WTC11 (cell line): ENCODE measurements at regions not wholly inside any gene's neighbourhood (a gene's known extent, or its start where the extent isn't known, plus 50 kb on each side); places are given as distances from the start of the nearest gene placed in this dataset.
A peak's percentile ranks its signal among the peaks of the same experiment; 100 is the strongest.

Experiments
- ATAC-seq: fragments of 200-7000 bp; cut with Tn5 transposase; 2 replicates; pipeline ENCODE4 v1.10.0; 2021; ENCODE audit warnings: mild to moderate bottlenecking, moderate library complexity
- CTCF ChIA-PET: fragments of 300-600 bp; sonication (Branson Sonifier 250); formaldehyde crosslinking; loops from one replicate; lab custom pipeline; 2021; ENCODE audit warnings: antibody characterized with exemption; lab: Charles Lee
- POLR2A ChIA-PET: fragments of 350-600 bp; sonication (Branson Sonifier 250); formaldehyde crosslinking; loops from one replicate; lab custom pipeline; 2021; ENCODE audit warnings: antibody characterized with exemption; lab: Charles Lee
- DNase-seq: peaks from one replicate; pipeline ENCODE4 v3.0.0; 2021; ENCODE audit warnings: low spot score
- H3K27ac Mint-ChIP-seq: 2 replicates; pipeline ENCODE4 v1.8.0; 2021; ENCODE audit warnings: mixed read lengths
- H3K27me3 Mint-ChIP-seq: 2 replicates; pipeline ENCODE4 v1.8.0; 2021; ENCODE audit warnings: low read depth, mild to moderate bottlenecking, moderate library complexity, mixed read lengths
- H3K36me3 Mint-ChIP-seq: 2 replicates; pipeline ENCODE4 v1.8.0; 2021; ENCODE audit warnings: mixed read lengths
- H3K4me1 Mint-ChIP-seq: 2 replicates; pipeline ENCODE4 v1.8.0; 2022; ENCODE audit warnings: mixed read lengths
- H3K4me3 Mint-ChIP-seq: 2 replicates; pipeline ENCODE4 v1.8.0; 2021; ENCODE audit warnings: mild to moderate bottlenecking, moderate library complexity, mixed read lengths
- H3K9me3 Mint-ChIP-seq: 2 replicates; pipeline ENCODE4 v1.8.0; 2021; ENCODE audit warnings: mixed read lengths
- ATF2 ChIP-seq: sonication (generic); formaldehyde crosslinking; IDR thresholded peaks from 2 replicates; pipeline ENCODE4 v1.8.1; 2022; ENCODE audit warnings: low read depth, missing genetic modification reagents, borderline replicate concordance
- CREB1 ChIP-seq: sonication (generic); formaldehyde crosslinking; IDR thresholded peaks from 2 replicates; pipeline ENCODE4 v1.8.0; 2023; ENCODE audit warnings: mild to moderate bottlenecking, missing genetic modification reagents
- E2F4 ChIP-seq: sonication (generic); formaldehyde crosslinking; IDR thresholded peaks from 2 replicates; pipeline ENCODE4 v1.8.1; 2022; ENCODE audit warnings: low read depth, mild to moderate bottlenecking, moderate library complexity, missing genetic modification reagents, borderline replicate concordance
- GABPB1 ChIP-seq: sonication (generic); formaldehyde crosslinking; IDR thresholded peaks from 2 replicates; pipeline ENCODE4 v1.8.1; 2023; ENCODE audit warnings: mild to moderate bottlenecking, missing genetic modification reagents
- USF2 ChIP-seq: sonication (generic); formaldehyde crosslinking; IDR thresholded peaks from 2 replicates; pipeline ENCODE4 v1.8.1; 2023; ENCODE audit warnings: mild to moderate bottlenecking, missing genetic modification reagents, moderate library complexity
- ZNF121 ChIP-seq: sonication (generic); formaldehyde crosslinking; IDR thresholded peaks from 2 replicates; pipeline ENCODE4 v1.8.0; 2023; ENCODE audit warnings: missing genetic modification reagents
- ZNF281 ChIP-seq: sonication (generic); formaldehyde crosslinking; IDR thresholded peaks from 2 replicates; pipeline ENCODE4 v1.8.0; 2023; ENCODE audit warnings: mild to moderate bottlenecking, missing genetic modification reagents
- ZNF396 ChIP-seq: fragments of 250-450 bp; sonication (Bioruptor Pico); IDR thresholded peaks from 2 replicates; pipeline ENCODE4 v1.8.0; 2021; ENCODE audit warnings: mild to moderate bottlenecking, moderate library complexity, borderline replicate concordance
- ZNF423 ChIP-seq: fragments of 250-450 bp; sonication (Bioruptor Pico); IDR thresholded peaks from 2 replicates; pipeline ENCODE4 v2.1.2; 2022; ENCODE audit warnings: mild to moderate bottlenecking, moderate library complexity
- TF ChIP-seq, protein P1 (sequence below): sonication (generic); formaldehyde crosslinking; IDR thresholded peaks from 2 replicates; pipeline ENCODE4 v1.8.1; 2023; ENCODE audit warnings: mild to moderate bottlenecking, missing genetic modification reagents, moderate library complexity
- TF ChIP-seq, protein P2 (sequence below): sonication (generic); formaldehyde crosslinking; IDR thresholded peaks from 2 replicates; pipeline ENCODE4 v1.8.0; 2022; ENCODE audit warnings: mild to moderate bottlenecking, missing genetic modification reagents
- TF ChIP-seq, protein P3 (sequence below): sonication (generic); formaldehyde crosslinking; IDR thresholded peaks from 2 replicates; pipeline ENCODE4 v1.8.1; 2022; ENCODE audit warnings: missing genetic modification reagents, borderline replicate concordance
- TF ChIP-seq, protein P4 (sequence below): sonication (generic); formaldehyde crosslinking; IDR thresholded peaks from 2 replicates; pipeline ENCODE4 v1.8.0; 2022; ENCODE audit warnings: mild to moderate bottlenecking, missing genetic modification reagents

DNA sequence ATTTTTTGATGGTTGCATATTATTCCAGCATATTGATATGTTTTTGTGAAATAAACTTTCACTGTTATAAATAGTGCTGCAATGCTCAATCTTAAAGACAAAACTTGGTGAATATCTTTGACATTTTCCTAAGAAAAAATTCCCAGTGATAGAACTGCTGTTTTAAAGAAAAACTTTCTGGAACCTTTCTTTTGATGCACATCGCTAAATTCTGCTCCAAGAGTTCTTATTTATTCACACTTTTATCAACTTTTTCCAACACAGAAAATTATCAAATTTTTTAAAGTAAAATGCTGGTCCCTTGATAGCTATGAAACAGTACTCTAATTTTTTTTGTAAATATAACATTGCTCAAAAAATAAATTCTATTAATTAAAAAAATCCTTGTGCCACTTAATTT is 196.6 kb downstream of the HS3ST3A1 start (continued):
- no peak for TF ChIP-seq E2F4 (CRISPR knock-in tag)
- TF ChIP-seq ZNF396 (CRISPR knock-in tag), result no peak
- TF ChIP-seq ZNF281, result no peak
- TF ChIP-seq, protein P1, sequence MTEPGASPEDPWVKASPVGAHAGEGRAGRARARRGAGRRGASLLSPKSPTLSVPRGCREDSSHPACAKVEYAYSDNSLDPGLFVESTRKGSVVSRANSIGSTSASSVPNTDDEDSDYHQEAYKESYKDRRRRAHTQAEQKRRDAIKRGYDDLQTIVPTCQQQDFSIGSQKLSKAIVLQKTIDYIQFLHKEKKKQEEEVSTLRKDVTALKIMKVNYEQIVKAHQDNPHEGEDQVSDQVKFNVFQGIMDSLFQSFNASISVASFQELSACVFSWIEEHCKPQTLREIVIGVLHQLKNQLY (CRISPR knock-in tag), result no peak
- TF ChIP-seq, protein P2, sequence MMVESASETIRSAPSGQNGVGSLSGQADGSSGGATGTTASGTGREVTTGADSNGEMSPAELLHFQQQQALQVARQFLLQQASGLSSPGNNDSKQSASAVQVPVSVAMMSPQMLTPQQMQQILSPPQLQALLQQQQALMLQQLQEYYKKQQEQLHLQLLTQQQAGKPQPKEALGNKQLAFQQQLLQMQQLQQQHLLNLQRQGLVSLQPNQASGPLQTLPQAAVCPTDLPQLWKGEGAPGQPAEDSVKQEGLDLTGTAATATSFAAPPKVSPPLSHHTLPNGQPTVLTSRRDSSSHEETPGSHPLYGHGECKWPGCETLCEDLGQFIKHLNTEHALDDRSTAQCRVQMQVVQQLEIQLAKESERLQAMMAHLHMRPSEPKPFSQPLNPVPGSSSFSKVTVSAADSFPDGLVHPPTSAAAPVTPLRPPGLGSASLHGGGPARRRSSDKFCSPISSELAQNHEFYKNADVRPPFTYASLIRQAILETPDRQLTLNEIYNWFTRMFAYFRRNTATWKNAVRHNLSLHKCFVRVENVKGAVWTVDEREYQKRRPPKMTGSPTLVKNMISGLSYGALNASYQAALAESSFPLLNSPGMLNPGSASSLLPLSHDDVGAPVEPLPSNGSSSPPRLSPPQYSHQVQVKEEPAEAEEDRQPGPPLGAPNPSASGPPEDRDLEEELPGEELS (CRISPR knock-in tag), result no peak
- no peak for TF ChIP-seq CREB1 (CRISPR knock-in tag)
- no peak for TF ChIP-seq ATF2 (CRISPR knock-in tag)
- TF ChIP-seq ZNF121, result no peak
- TF ChIP-seq, all 79 proteins: peak for 0

DNA sequence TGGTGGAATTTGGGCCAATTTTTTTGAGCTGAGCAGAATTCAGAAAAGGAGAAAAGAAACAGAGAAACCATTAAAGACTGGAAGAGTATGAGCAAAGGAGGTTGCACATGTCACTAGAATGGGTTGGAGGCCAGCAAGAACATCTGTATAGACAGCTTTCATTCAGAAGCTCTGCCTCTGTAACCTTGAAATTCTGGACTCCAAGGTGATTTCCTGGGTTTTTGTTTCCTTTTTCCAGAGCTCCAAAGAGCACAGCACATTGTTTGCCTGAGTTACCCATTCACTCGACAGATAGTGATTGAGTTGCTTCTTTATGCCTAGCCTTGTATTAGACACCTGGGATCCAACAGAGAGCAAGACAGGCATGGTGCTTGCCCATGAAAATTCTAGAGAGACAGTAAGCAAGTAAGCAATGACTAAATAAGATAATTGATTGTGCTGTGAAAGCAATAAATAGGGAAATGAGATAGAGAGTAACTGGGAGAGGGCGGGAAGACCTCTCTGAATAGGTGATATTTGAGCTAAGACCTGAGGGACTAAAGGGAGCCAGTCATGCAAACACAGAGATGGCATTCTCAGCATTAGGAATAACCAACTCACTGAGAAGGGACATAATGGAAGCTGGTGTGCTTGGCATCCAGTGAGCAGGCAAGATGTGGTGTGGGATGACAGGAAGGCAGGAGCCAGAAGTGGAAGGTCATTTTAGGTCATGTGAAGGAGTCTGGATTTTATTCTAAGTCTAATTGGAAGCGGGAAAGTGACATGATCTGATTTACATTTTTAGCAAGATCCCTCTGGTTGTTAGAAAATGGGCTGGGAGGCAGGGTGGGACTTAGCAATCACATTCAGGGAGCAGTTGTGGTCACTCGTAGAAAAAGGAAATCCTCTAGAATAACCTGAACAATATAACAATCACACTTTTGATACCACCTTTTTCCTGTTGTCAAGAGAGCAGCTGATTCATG is 197.5 kb downstream of the HS3ST3A1 start:
- TF ChIP-seq ZNF423 (no peak), GABPB1 (CRISPR knock-in tag) (0 out of 2 replicates have a peak, but pooled peaks have one; percentile 14), USF2 (CRISPR knock-in tag) (no peak), CREB1 (CRISPR knock-in tag) (no peak)
- TF ChIP-seq, protein P3, sequence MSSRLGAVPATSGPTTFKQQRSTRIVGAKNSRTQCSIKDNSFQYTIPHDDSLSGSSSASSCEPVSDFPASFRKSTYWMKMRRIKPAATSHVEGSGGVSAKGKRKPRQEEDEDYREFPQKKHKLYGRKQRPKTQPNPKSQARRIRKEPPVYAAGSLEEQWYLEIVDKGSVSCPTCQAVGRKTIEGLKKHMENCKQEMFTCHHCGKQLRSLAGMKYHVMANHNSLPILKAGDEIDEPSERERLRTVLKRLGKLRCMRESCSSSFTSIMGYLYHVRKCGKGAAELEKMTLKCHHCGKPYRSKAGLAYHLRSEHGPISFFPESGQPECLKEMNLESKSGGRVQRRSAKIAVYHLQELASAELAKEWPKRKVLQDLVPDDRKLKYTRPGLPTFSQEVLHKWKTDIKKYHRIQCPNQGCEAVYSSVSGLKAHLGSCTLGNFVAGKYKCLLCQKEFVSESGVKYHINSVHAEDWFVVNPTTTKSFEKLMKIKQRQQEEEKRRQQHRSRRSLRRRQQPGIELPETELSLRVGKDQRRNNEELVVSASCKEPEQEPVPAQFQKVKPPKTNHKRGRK, result no peak
- TF ChIP-seq, protein P1 (CRISPR knock-in tag), result no peak
- TF ChIP-seq, protein P4, sequence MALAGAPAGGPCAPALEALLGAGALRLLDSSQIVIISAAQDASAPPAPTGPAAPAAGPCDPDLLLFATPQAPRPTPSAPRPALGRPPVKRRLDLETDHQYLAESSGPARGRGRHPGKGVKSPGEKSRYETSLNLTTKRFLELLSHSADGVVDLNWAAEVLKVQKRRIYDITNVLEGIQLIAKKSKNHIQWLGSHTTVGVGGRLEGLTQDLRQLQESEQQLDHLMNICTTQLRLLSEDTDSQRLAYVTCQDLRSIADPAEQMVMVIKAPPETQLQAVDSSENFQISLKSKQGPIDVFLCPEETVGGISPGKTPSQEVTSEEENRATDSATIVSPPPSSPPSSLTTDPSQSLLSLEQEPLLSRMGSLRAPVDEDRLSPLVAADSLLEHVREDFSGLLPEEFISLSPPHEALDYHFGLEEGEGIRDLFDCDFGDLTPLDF (CRISPR knock-in tag), result no peak
- Mint-ChIP-seq H3K36me3 (no peaks in the 10 kb centered on the region), H3K9me3 (peaks cover 4% of the 10 kb centered on the region; the same call in 1 of the 2 replicates), H3K4me1 (peaks cover 29% of the 10 kb centered on the region), H3K4me3 (no peak overlapping the region), H3K27ac (no peak overlapping the region), H3K27me3 (no peaks in the 10 kb centered on the region; the same call in 1 of the 2 replicates)
- ChIA-PET CTCF (no interaction called here), POLR2A (no interaction called here)
- ATAC-seq (no peak; the same call in 1 of the 2 replicates), DNase-seq (no peak)
